Caco-2 (cell line): ENCODE measurements at regions not wholly inside any gene's neighbourhood (a gene's known extent, or its start where the extent isn't known, plus 50 kb on each side); places are given as distances from the start of the nearest gene placed in this dataset.

Experiments
- BruUV-seq: library from RNA; stranded (reverse); fragments of 400-500 nt; replicated peaks from 2 replicates; lab custom pipeline; 2021; lab: Mats Ljungman, UMichigan
- CTCF ChIA-PET: fragments of 300-600 bp; sonication (Branson Sonifier 250); formaldehyde crosslinking; loops from one replicate; lab custom pipeline; 2022; ENCODE audit warnings: antibody characterized with exemption; lab: Charles Lee
- POLR2A ChIA-PET: fragments of 300-600 bp; sonication (Branson Sonifier 250); formaldehyde crosslinking; loops from one replicate; lab custom pipeline; 2022; ENCODE audit warnings: antibody characterized with exemption; lab: Charles Lee
- DNase-seq, 2 experiments: peaks; one replicate each; pipeline versions ENCODE4 v3.0.0 to v3.0.0-alpha.2; 2020 to 2022
- H3K27me3 ChIP-seq: replicated peaks from 2 replicates; pipeline ENCODE4 v1.6.0; 2011; ENCODE audit warnings: low read length; ENCODE audit not compliant: control insufficient read depth, insufficient read depth
- H3K36me3 ChIP-seq: 2 replicates; pipeline ENCODE4 v1.5.1; 2011; ENCODE audit warnings: low read length; ENCODE audit not compliant: control insufficient read depth, insufficient read depth
- H3K4me1 ChIP-seq: fragments of 250-450 bp; sonication (Bioruptor Pico); 2 replicates; pipeline ENCODE4 v1.5.1; 2020; ENCODE audit warnings: mild to moderate bottlenecking
- H3K4me3 ChIP-seq: 2 replicates; pipeline ENCODE4 v1.5.1; 2011; ENCODE audit warnings: low read depth, mild to moderate bottlenecking, control low read depth, low read length
- H3K9me3 ChIP-seq: fragments of 250-450 bp; sonication (Bioruptor Pico); 2 replicates; pipeline ENCODE4 v1.5.1; 2020; ENCODE audit warnings: mild to moderate bottlenecking, moderate library complexity
- H3K27ac Mint-ChIP-seq: one replicate; pipeline ENCODE4 v1.8.0; 2022; ENCODE audit warnings: mixed read lengths; ENCODE audit not compliant: unreplicated experiment
- H3K27me3 Mint-ChIP-seq: one replicate; pipeline ENCODE4 v1.8.0; 2022; ENCODE audit warnings: mixed read lengths; ENCODE audit not compliant: insufficient read depth, unreplicated experiment
- H3K36me3 Mint-ChIP-seq: one replicate; pipeline ENCODE4 v1.8.0; 2022; ENCODE audit warnings: mild to moderate bottlenecking, mixed read lengths; ENCODE audit not compliant: insufficient read depth, unreplicated experiment
- H3K4me1 Mint-ChIP-seq: one replicate; pipeline ENCODE4 v1.8.0; 2022; ENCODE audit warnings: low read depth, mixed read lengths; ENCODE audit not compliant: unreplicated experiment
- H3K4me3 Mint-ChIP-seq: one replicate; pipeline ENCODE4 v1.8.0; 2022; ENCODE audit warnings: mild to moderate bottlenecking, moderate library complexity, mixed read lengths; ENCODE audit not compliant: unreplicated experiment
- H3K9me3 Mint-ChIP-seq: one replicate; pipeline ENCODE4 v1.8.0; 2022; ENCODE audit warnings: mixed read lengths; ENCODE audit not compliant: unreplicated experiment
- CTCF ChIP-seq, 2 experiments: fragments of 200-600 bp in 1 of 2; IDR thresholded peaks; 1 replicate in 1 of 2; 2 replicates in 1 of 2; pipeline versions ENCODE4 v1.5.1 to v1.8.0; 2011 to 2022; ENCODE audit warnings: antibody characterized with exemption in 1 of 2, control low read depth in 1 of 2, inconsistent platforms in 1 of 2, low read depth in 1 of 2, low read length in 1 of 2, mild to moderate bottlenecking in 1 of 2, moderate library complexity in 1 of 2; ENCODE audit not compliant: insufficient read depth in 1 of 2, severe bottlenecking in 1 of 2, unreplicated experiment in 1 of 2
- intact Hi-C: fragments of 100-400 bp; cut with micrococcal nuclease; formaldehyde crosslinking; loops from one replicate; pipeline ENCODE4 v1.10.0; 2022; ENCODE audit not compliant: unreplicated experiment

GRCh38 chr6:43840490-43841218 lies 70.6 kb downstream of the VEGFA start:
- ChIA-PET CTCF (no interaction called here), POLR2A (no interaction called here)
- H3K4me1 Mint-ChIP-seq, result peaks cover 37% of the 10 kb centered on the region
- no peaks in the 10 kb centered on the region for H3K36me3 Mint-ChIP-seq
- intact Hi-C loops, result no loop called here
- H3K4me3 ChIP-seq, result no peak overlapping the region
- H3K27me3 Mint-ChIP-seq, result no peaks in the 10 kb centered on the region
- H3K36me3 ChIP-seq, result no peaks in the 10 kb centered on the region
- H3K9me3 ChIP-seq, result no peaks in the 10 kb centered on the region
- no TSS peak for BruUV-seq
- no peaks in the 10 kb centered on the region for H3K9me3 Mint-ChIP-seq
- no peak for TF ChIP-seq CTCF (IDR thresholded peaks at IDR 0.05; ENCODE audit: insufficient read depth in 1 of 2, low read depth in 1 of 2, low read length in 1 of 2, severe bottlenecking in 1 of 2, unreplicated experiment in 1 of 2)
- H3K27me3 ChIP-seq, result no peaks in the 10 kb centered on the region
- peaks cover 43% of the 10 kb centered on the region for H3K4me1 ChIP-seq
- no peak overlapping the region for H3K27ac Mint-ChIP-seq
- no peak for DNase-seq
- H3K4me3 Mint-ChIP-seq, result no peak overlapping the region

- BruUV-seq, result no TSS peak
- intact Hi-C loops, result loop anchor here (1.0 to 5.0 kb wide), 3 partner anchors 69 to 116 kb away; no protein-coding TSS in a partner anchor
- DNase-seq, result peak; percentile 64 to 70
- peak overlapping the region; percentile 92 for H3K27ac Mint-ChIP-seq
- no peaks in the 10 kb centered on the region for H3K36me3 Mint-ChIP-seq
- ChIA-PET CTCF (no interaction called here), POLR2A (no interaction called here)
- no peaks in the 10 kb centered on the region for H3K9me3 Mint-ChIP-seq
- peaks cover 31% of the 10 kb centered on the region for H3K4me1 Mint-ChIP-seq
- H3K27me3 Mint-ChIP-seq, result no peaks in the 10 kb centered on the region
- no peaks in the 10 kb centered on the region for H3K27me3 ChIP-seq
- H3K9me3 ChIP-seq, result no peaks in the 10 kb centered on the region
- peaks cover 63% of the 10 kb centered on the region for H3K4me1 ChIP-seq
- peak; percentile 62 to 72 for TF ChIP-seq CTCF (IDR thresholded peaks at IDR 0.05; ENCODE audit: insufficient read depth in 1 of 2, low read depth in 1 of 2, low read length in 1 of 2, severe bottlenecking in 1 of 2, unreplicated experiment in 1 of 2)
- no peaks in the 10 kb centered on the region for H3K36me3 ChIP-seq
- H3K4me3 ChIP-seq, result no peak overlapping the region
- peak overlapping the region; percentile 52 for H3K4me3 Mint-ChIP-seq
Measured at GRCh38 chr6:43838276-43839036, 68.4 kb downstream of the VEGFA start.

DNA sequence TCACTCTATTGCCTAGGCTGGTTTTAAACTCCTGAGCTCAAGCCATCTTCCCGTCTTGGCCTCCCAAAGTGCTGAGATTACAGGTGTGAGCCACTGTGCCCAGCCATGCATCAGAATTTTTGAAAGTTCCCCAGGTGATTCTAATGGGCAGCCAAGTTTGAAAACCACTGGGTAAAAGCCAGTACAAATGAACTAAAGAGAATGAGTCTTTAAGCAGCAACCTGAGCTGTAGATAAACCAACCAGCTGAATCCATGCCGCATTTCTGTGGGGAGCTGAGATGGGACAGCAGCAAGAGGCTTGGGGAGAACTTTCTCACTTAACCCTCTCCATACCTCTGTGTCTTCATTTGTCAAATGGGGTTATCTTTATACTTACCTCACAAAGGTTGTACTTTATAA lies 67.5 kb downstream of the VEGFA start:
- no peak for DNase-seq
- H3K4me3 ChIP-seq, result no peak overlapping the region
- no peak overlapping the region for H3K4me3 Mint-ChIP-seq
- POLR2A ChIA-PET, result no interaction called here
- H3K27me3 ChIP-seq, result no peaks in the 10 kb centered on the region
- BruUV-seq, result no TSS peak
- H3K27me3 Mint-ChIP-seq, result no peaks in the 10 kb centered on the region
- H3K4me1 Mint-ChIP-seq, result peaks cover 28% of the 10 kb centered on the region
- no peaks in the 10 kb centered on the region for H3K36me3 ChIP-seq
- H3K9me3 Mint-ChIP-seq, result no peaks in the 10 kb centered on the region
- CTCF ChIA-PET, result interaction anchor here (0.7 kb wide), 1 partner anchor 68 kb away, joined by 3 read pairs; the partner anchor contains the start of gene VEGFA
- no peaks in the 10 kb centered on the region for H3K9me3 ChIP-seq
- peaks cover 66% of the 10 kb centered on the region for H3K4me1 ChIP-seq
- TF ChIP-seq CTCF (IDR thresholded peaks at IDR 0.05; ENCODE audit: insufficient read depth in 1 of 2, low read depth in 1 of 2, low read length in 1 of 2, severe bottlenecking in 1 of 2, unreplicated experiment in 1 of 2), result no peak
- no peak overlapping the region for H3K27ac Mint-ChIP-seq
- intact Hi-C loops, result loop anchor here (5.0 kb wide), 1 partner anchor 115 kb away; no protein-coding TSS in a partner anchor
- no peaks in the 10 kb centered on the region for H3K36me3 Mint-ChIP-seq
